GM12875 (cell line): ENCODE measurements at regions not wholly inside any gene's neighbourhood (a gene's known extent, or its start where the extent isn't known, plus 50 kb on each side); places are given as distances from the start of the nearest gene placed in this dataset.

Source experiments
- H3K4me3 ChIP-seq: one replicate; pipeline ENCODE4 v1.5.1; 2011; ENCODE audit warnings: low read depth, low read length, control low read depth
- TF ChIP-seq, protein P1 (sequence below): IDR thresholded peaks from 2 replicates; pipeline ENCODE4 v1.5.1; 2011; ENCODE audit warnings: low read depth, mild to moderate bottlenecking, control low read depth, inconsistent platforms, low read length, moderate library complexity, borderline replicate concordance; ENCODE audit not compliant: insufficient read depth

- TF ChIP-seq, protein P1, sequence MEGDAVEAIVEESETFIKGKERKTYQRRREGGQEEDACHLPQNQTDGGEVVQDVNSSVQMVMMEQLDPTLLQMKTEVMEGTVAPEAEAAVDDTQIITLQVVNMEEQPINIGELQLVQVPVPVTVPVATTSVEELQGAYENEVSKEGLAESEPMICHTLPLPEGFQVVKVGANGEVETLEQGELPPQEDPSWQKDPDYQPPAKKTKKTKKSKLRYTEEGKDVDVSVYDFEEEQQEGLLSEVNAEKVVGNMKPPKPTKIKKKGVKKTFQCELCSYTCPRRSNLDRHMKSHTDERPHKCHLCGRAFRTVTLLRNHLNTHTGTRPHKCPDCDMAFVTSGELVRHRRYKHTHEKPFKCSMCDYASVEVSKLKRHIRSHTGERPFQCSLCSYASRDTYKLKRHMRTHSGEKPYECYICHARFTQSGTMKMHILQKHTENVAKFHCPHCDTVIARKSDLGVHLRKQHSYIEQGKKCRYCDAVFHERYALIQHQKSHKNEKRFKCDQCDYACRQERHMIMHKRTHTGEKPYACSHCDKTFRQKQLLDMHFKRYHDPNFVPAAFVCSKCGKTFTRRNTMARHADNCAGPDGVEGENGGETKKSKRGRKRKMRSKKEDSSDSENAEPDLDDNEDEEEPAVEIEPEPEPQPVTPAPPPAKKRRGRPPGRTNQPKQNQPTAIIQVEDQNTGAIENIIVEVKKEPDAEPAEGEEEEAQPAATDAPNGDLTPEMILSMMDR, result no peak
- H3K4me3 ChIP-seq, result no peak overlapping the region
These were observed 196.7 kb upstream of the PFKP start for GRCh38 chr10:2870654-2871053.

GRCh38 chr10:2867788-2868299 lies 199.5 kb upstream of the PFKP start:
- TF ChIP-seq, protein P1, result no peak
- no peak overlapping the region for H3K4me3 ChIP-seq

DNA sequence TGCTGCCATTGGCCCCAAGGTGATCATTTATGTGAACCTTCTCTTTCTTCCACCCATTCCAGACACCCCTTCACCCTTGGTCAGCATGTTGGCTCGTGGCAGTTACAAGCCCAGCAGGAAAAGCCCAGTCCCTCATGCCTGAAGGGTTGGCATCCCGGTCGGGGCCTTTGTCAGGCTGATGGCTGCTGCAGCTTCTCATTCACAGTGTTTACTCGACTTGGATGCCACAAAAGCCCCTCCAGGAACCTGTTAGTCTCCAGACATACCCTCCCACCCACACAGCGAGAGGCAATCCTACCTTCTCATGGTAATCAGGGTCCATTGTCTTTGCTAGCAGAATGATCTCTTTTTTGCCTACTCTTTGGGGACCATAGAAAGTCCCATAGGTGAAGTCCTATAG lies 200.8 kb upstream of the PFKP start:
- TF ChIP-seq, protein P1, result no peak
- H3K4me3 ChIP-seq, result no peak overlapping the region

DNA sequence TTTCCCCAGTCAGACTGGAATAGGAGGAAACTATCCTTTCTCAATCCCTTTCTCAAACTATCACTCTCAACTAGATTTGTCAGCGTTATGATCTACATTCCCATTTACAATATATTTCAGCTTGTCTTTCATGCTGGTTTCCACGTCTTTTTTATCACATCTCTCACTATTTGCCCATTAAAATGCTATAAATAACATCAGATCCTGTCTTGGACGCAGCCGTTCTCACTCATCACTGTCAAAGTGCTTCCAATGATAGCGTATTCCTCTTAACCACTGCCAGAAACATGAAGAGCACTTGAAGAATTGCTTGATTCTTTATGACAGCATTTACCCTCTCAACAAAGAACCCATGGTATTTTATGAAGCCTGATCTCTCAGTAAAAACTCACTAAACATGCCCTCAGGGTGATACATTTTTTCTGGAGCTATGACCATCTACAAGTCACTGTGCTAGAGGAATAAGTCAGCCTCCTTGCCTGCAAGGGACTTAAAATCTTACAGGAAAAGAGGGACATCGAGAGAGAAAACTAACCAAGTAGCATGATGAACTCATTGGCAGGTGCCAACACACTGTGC lies 205.6 kb upstream of the PFKP start:
- TF ChIP-seq, protein P1, result no peak
- H3K4me3 ChIP-seq, result no peak overlapping the region

DNA sequence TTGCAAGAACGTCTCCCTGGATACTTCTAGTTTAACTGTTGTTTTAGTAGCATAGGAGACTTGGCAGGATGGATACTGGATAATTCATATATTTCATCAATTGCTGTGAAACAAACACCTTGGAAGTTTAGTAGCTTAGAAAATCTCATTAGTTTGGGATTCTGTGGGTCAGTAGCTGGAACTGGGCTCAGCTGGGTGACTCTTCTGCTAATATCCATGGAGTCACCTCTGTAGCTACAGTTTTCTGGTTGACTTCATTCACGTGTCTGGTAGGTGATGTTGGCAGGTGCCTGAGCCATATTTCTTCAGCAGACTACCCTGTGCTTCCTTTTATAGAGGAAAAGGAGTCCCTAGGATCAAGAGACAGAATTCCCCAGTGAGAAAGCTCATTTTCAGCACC lies 208.9 kb upstream of the PFKP start:
- TF ChIP-seq, protein P1, result no peak
- H3K4me3 ChIP-seq, result no peak overlapping the region

DNA sequence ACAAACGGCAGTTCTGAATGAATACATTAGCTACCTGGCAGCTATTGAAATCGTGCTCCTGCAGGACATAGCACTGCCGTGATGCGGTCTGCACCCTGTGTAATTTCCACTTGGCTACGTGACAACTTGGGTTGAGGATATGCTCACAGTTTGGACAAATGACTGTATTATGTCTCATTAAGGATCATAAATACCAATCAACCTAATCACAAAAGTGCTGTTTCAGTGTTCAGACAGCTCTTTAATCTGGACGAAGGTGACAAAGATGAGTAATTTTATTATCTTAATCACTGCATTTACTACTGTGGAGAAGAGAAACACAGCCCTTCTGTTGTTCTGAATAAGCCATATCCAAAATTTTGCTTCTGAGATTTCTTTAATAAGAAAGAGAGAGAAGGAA lies 210.8 kb upstream of the PFKP start:
- TF ChIP-seq, protein P1, result no peak
- H3K4me3 ChIP-seq, result no peak overlapping the region

- no peak overlapping the region for H3K4me3 ChIP-seq
- TF ChIP-seq, protein P1, result no peak
These were observed 214.6 kb upstream of the PFKP start for GRCh38 chr10:2852574-2853323.
